ENCODE measurements at regions not wholly inside any gene's neighbourhood (a gene's known extent, or its start where the extent isn't known, plus 50 kb on each side); places are given as distances from the start of the nearest gene placed in this dataset.
A peak's percentile ranks its signal among the peaks of the same experiment; 100 is the strongest.

- Histone ChIP-seq H3K27ac (ENCODE audit: low read depth in 1 of 2, low read length in 2 of 2) (no peak overlapping the region), H3K9ac (ENCODE audit: insufficient read depth, low read length, poor library complexity, severe bottlenecking) (no peak overlapping the region)
- DNase-seq, result peak in 2 of 3 donors; percentile 65 to 72
Measured at GRCh38 chrX:45807572-45808425, 607.1 kb upstream of the DIPK2B start.

More at GRCh38 chrX:45807572-45808425, 607.1 kb upstream of the DIPK2B start:
- Mint-ChIP-seq H3K27ac (peak overlapping the region; percentile 20 to 77 (median 61)), H3K27me3 (ENCODE audit: low read depth in 3 of 3) (peaks cover 0 to 38% (median 0%) of the 10 kb centered on the region in 3 donors), H3K4me1 (peaks cover 45% of the 10 kb centered on the region), H3K36me3 (no peaks in the 10 kb centered on the region), H3K4me3 (peak overlapping the region; percentile 24 to 76), H3K9me3 (peaks cover 0 to 2% (median 0%) of the 10 kb centered on the region in 7 donors)
- Histone ChIP-seq H3K9me3 (replicated peaks in 1 of 2; ENCODE audit: control insufficient read depth in 1 of 2, insufficient read depth in 1 of 2, low read length in 2 of 2) (no peaks in the 10 kb centered on the region), H2AFZ (ENCODE audit: insufficient read depth, low read depth, low read length, poor library complexity, severe bottlenecking) (no peak overlapping the region), H3K36me3 (replicated peaks in 1 of 2; ENCODE audit: control insufficient read depth in 1 of 2, insufficient read depth in 2 of 2, low read length in 2 of 2) (no peaks in the 10 kb centered on the region), H4K20me1 (ENCODE audit: insufficient read depth, low read length) (no peaks in the 10 kb centered on the region), H3K27me3 (ENCODE audit: control insufficient read depth in 2 of 2, insufficient read depth in 2 of 2, low read length in 2 of 2) (peaks cover 0 to 22% of the 10 kb centered on the region in 2 donors), H3K79me2 (ENCODE audit: insufficient read depth, low read length) (no peaks in the 10 kb centered on the region), H3K4me1 (ENCODE audit: control insufficient read depth in 1 of 2, insufficient read depth in 2 of 2, low read length in 2 of 2) (peaks cover 37 to 58% of the 10 kb centered on the region in 2 donors), H3K4me2 (replicated peaks; ENCODE audit: extremely low read depth, low read length, poor library complexity, severe bottlenecking) (peak overlapping the region; percentile 60), H3K4me3 (replicated peaks in 1 of 3; ENCODE audit: low read depth in 2 of 3, low read length in 3 of 3) (peak overlapping the region in 1 of 3 experiments; percentile 64)
- no peak for TF ChIP-seq CTCF (IDR thresholded peaks at IDR 0.05)
- no CpG with 5 or more reads among the region's 12 CpGs for WGBS (ENCODE audit: insufficient coverage)
- intact Hi-C loops (cut with micrococcal nuclease), result loop anchor here in 1 of 2 donors (5.0 to 10.0 kb wide), 2 partner anchors 35 to 53 kb away; no protein-coding TSS in a partner anchor
